ENCODE measurements at regions not wholly inside any gene's neighbourhood (a gene's known extent, or its start where the extent isn't known, plus 50 kb on each side); places are given as distances from the start of the nearest gene placed in this dataset.

DNA sequence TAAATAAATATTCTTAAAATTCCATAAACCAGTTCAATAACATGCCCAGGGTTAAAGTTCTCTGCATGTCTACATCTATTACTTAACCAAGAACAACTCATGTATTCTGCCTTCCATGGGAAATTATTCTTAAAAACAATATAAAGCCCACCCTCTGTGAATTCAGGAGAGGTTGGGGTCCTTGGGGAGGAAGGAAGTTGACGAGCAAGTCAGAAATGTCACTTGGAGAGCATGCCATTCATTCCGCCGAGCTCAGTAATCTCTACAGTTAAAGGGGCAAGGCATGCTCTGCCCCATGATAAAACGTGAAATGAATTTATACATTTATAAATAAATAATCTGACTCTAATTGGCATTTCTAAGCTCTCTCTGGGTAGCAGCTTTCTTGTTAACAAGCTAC, 405.1 kb downstream of the TOX3 start:
- TF ChIP-seq EZH2 (IDR thresholded peaks at IDR 0.05; ENCODE audit: low read depth): no peak
- TF ChIP-seq, protein P1, sequence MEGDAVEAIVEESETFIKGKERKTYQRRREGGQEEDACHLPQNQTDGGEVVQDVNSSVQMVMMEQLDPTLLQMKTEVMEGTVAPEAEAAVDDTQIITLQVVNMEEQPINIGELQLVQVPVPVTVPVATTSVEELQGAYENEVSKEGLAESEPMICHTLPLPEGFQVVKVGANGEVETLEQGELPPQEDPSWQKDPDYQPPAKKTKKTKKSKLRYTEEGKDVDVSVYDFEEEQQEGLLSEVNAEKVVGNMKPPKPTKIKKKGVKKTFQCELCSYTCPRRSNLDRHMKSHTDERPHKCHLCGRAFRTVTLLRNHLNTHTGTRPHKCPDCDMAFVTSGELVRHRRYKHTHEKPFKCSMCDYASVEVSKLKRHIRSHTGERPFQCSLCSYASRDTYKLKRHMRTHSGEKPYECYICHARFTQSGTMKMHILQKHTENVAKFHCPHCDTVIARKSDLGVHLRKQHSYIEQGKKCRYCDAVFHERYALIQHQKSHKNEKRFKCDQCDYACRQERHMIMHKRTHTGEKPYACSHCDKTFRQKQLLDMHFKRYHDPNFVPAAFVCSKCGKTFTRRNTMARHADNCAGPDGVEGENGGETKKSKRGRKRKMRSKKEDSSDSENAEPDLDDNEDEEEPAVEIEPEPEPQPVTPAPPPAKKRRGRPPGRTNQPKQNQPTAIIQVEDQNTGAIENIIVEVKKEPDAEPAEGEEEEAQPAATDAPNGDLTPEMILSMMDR (conservative IDR thresholded peaks at IDR 0.05): no peak
